Parathyroid adenoma (tissue), 2 donors: ENCODE measurements at regions not wholly inside any gene's neighbourhood (a gene's known extent, or its start where the extent isn't known, plus 50 kb on each side); places are given as distances from the start of the nearest gene placed in this dataset.

Experiments used
- H2AFZ ChIP-seq: fragments of 300-600 bp; sonication (generic); one replicate; pipeline ENCODE4 v1.7.0; 2017; ENCODE audit warnings: antibody characterized with exemption, mild to moderate bottlenecking
- H3K27ac ChIP-seq: fragments of 300-600 bp; sonication (generic); one replicate; pipeline ENCODE4 v1.7.0; 2017
- H3K27me3 ChIP-seq: fragments of 300-600 bp; sonication (generic); one replicate; pipeline ENCODE4 v1.7.0; 2017; ENCODE audit warnings: low read length; ENCODE audit not compliant: control insufficient read depth, insufficient read depth
- H3K36me3 ChIP-seq: fragments of 300-600 bp; sonication (generic); one replicate; pipeline ENCODE4 v1.7.0; 2017; ENCODE audit warnings: low read length; ENCODE audit not compliant: control insufficient read depth, insufficient read depth
- H3K4me1 ChIP-seq: fragments of 300-600 bp; sonication (generic); one replicate; pipeline ENCODE4 v1.7.0; 2017; ENCODE audit warnings: control low read depth
- H3K4me2 ChIP-seq: fragments of 300-600 bp; sonication (generic); one replicate; pipeline ENCODE4 v1.7.0; 2017; ENCODE audit warnings: low read length
- H3K4me3 ChIP-seq: fragments of 300-600 bp; sonication (generic); one replicate; pipeline ENCODE4 v1.7.0; 2017; ENCODE audit warnings: low read depth, low read length
- H3K79me2 ChIP-seq: fragments of 300-600 bp; sonication (generic); one replicate; pipeline ENCODE4 v1.7.0; 2017; ENCODE audit warnings: control low read depth
- H3K9ac ChIP-seq: fragments of 300-600 bp; sonication (generic); one replicate; pipeline ENCODE4 v1.7.0; 2017; ENCODE audit warnings: mild to moderate bottlenecking
- H3K9me3 ChIP-seq: fragments of 300-600 bp; sonication (generic); one replicate; pipeline ENCODE4 v1.7.0; 2017; ENCODE audit warnings: low read length; ENCODE audit not compliant: control insufficient read depth
- CTCF ChIP-seq: fragments of 300-600 bp; sonication (generic); IDR thresholded peaks from one replicate; pipeline ENCODE4 v1.7.0; 2017; ENCODE audit warnings: antibody characterized with exemption, mild to moderate bottlenecking
- donor health status: primary hyperparathyroidism.

- H3K4me3 ChIP-seq: no peak overlapping the region
- no peak overlapping the region for H3K9ac ChIP-seq
- H3K4me2 ChIP-seq: no peak overlapping the region
- TF ChIP-seq CTCF: no peak
- H3K4me1 ChIP-seq: no peaks in the 10 kb centered on the region
- no peaks in the 10 kb centered on the region for H3K9me3 ChIP-seq
- no peaks in the 10 kb centered on the region for H3K27me3 ChIP-seq
- H3K27ac ChIP-seq: no peak overlapping the region
- H3K36me3 ChIP-seq: no peaks in the 10 kb centered on the region
- no peaks in the 10 kb centered on the region for H3K79me2 ChIP-seq
- no peak overlapping the region for H2AFZ ChIP-seq
Measured at GRCh38 chr12:28794211-28794610, 354.9 kb upstream of the FAR2 start.

GRCh38 chr12:28794786-28795185 is 354.3 kb upstream of the FAR2 start:
- Histone ChIP-seq H3K4me2 (no peak overlapping the region), H2AFZ (no peak overlapping the region), H3K4me3 (no peak overlapping the region), H3K4me1 (no peaks in the 10 kb centered on the region), H3K27me3 (no peaks in the 10 kb centered on the region), H3K79me2 (no peaks in the 10 kb centered on the region), H3K36me3 (no peaks in the 10 kb centered on the region), H3K9me3 (no peaks in the 10 kb centered on the region), H3K9ac (no peak overlapping the region), H3K27ac (no peak overlapping the region)
- no peak for TF ChIP-seq CTCF

GRCh38 chr12:28795311-28795710 is 353.8 kb upstream of the FAR2 start:
- H3K36me3 ChIP-seq: no peaks in the 10 kb centered on the region
- H3K27me3 ChIP-seq: no peaks in the 10 kb centered on the region
- no peak overlapping the region for H3K4me3 ChIP-seq
- no peak overlapping the region for H2AFZ ChIP-seq
- H3K27ac ChIP-seq: no peak overlapping the region
- no peaks in the 10 kb centered on the region for H3K79me2 ChIP-seq
- H3K4me1 ChIP-seq: no peaks in the 10 kb centered on the region
- no peaks in the 10 kb centered on the region for H3K9me3 ChIP-seq
- no peak overlapping the region for H3K4me2 ChIP-seq
- H3K9ac ChIP-seq: no peak overlapping the region
- TF ChIP-seq CTCF: no peak

- Histone ChIP-seq H3K4me3 (no peak overlapping the region), H2AFZ (no peak overlapping the region), H3K4me2 (no peak overlapping the region), H3K36me3 (no peaks in the 10 kb centered on the region), H3K27ac (no peak overlapping the region), H3K9ac (no peak overlapping the region), H3K4me1 (no peaks in the 10 kb centered on the region), H3K79me2 (no peaks in the 10 kb centered on the region), H3K27me3 (no peaks in the 10 kb centered on the region), H3K9me3 (no peaks in the 10 kb centered on the region)
- TF ChIP-seq CTCF: no peak
Measured at GRCh38 chr12:28799348-28799747, 349.7 kb upstream of the FAR2 start.

GRCh38 chr12:28800129-28800528 is 348.9 kb upstream of the FAR2 start:
- no peaks in the 10 kb centered on the region for H3K4me1 ChIP-seq
- no peaks in the 10 kb centered on the region for H3K36me3 ChIP-seq
- H3K9ac ChIP-seq: no peak overlapping the region
- no peaks in the 10 kb centered on the region for H3K9me3 ChIP-seq
- H3K4me3 ChIP-seq: no peak overlapping the region
- no peak overlapping the region for H3K4me2 ChIP-seq
- H2AFZ ChIP-seq: no peak overlapping the region
- no peaks in the 10 kb centered on the region for H3K27me3 ChIP-seq
- H3K27ac ChIP-seq: no peak overlapping the region
- TF ChIP-seq CTCF: no peak
- no peaks in the 10 kb centered on the region for H3K79me2 ChIP-seq
